Stomach (tissue), 4 donors: ENCODE measurements at regions not wholly inside any gene's neighbourhood (a gene's known extent, or its start where the extent isn't known, plus 50 kb on each side); places are given as distances from the start of the nearest gene placed in this dataset.

Experiments used
- POLR2A ChIP-seq, 4 donors: fragments of 450-650 bp; IDR thresholded peaks; one replicate each; pipeline ENCODE4 v1.6.1; 2016; ENCODE audit warnings: antibody characterized with exemption in 4 of 4, control low read depth in 2 of 4, mild to moderate bottlenecking in 1 of 4, moderate library complexity in 1 of 4
- POLR2AphosphoS5 ChIP-seq, 3 donors: sonication (generic); formaldehyde crosslinking; IDR thresholded peaks; one replicate each; pipeline ENCODE4 v1.6.1; 2016; ENCODE audit warnings: antibody characterized with exemption in 3 of 3

DNA sequence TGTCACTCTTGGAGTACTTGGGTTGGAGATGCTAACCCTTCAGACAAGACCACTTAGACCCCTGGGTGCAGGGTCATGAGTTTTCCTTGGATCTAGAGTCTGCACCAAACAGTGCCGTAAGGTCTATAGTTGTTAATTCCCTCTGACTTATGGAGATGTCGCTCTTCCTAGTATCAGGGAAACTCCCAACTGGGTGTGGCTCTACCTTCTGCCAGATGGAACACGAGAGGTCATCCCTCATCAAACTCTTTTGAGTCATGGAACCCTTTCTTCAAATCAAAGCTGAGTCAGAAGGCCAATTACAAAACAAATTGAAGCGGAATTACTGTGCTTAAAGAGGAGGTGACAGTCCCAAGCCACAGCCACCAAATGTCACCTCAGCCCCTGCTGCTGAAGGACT lies 514.9 kb upstream of the PROK2 start:
- TF ChIP-seq POLR2AphosphoS5 (IDR thresholded peaks at IDR 0.05) (no peak), POLR2A (IDR thresholded peaks at IDR 0.05) (no peak)
